Panc1 (cell line): ENCODE measurements at regions not wholly inside any gene's neighbourhood (a gene's known extent, or its start where the extent isn't known, plus 50 kb on each side); places are given as distances from the start of the nearest gene placed in this dataset.

Source experiments
- POLR2AphosphoS5 ChIP-seq: IDR thresholded peaks from 2 replicates; pipeline ENCODE4 v1.6.1; 2012; ENCODE audit warnings: mild to moderate bottlenecking, low read depth, low read length, moderate library complexity
- TCF7L2 ChIP-seq: IDR thresholded peaks from 2 replicates; pipeline ENCODE4 v1.6.1; 2011; ENCODE audit warnings: mild to moderate bottlenecking, low read depth, low read length, inconsistent platforms
- TF ChIP-seq, protein P1 (sequence below): fragments of 450-650 bp; IDR thresholded peaks from 2 replicates; pipeline ENCODE4 v1.5.1; 2017; ENCODE audit warnings: mild to moderate bottlenecking
- TF ChIP-seq, protein P2 (sequence below), 2 experiments: IDR thresholded peaks; 2 replicates each; pipeline ENCODE4 v1.6.1; 2011 to 2012; ENCODE audit warnings: low read depth in 2 of 2, control low read depth in 1 of 2, low read length in 1 of 2, mild to moderate bottlenecking in 1 of 2, moderate library complexity in 1 of 2; ENCODE audit not compliant: insufficient read depth in 1 of 2

DNA sequence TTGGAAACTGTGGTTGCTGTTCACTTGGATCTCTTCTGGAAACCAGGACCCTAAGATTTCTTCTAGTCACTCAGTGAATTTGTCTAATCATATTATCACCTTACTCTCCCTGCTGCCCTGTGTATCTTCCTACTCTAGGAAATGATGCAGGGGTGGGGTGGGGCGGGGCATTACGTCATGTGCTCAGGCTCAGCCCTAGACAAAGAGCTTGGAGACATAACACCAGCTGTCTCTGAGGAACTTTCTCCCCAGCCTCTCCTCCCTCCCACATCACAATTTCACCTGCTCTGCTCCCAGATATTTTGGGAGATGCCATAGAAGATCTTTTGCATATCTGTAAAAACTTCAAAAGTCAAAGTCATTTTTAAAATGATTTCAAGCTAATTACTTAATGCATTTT is 470.4 kb downstream of the ZSWIM6 start:
- TF ChIP-seq, protein P1, sequence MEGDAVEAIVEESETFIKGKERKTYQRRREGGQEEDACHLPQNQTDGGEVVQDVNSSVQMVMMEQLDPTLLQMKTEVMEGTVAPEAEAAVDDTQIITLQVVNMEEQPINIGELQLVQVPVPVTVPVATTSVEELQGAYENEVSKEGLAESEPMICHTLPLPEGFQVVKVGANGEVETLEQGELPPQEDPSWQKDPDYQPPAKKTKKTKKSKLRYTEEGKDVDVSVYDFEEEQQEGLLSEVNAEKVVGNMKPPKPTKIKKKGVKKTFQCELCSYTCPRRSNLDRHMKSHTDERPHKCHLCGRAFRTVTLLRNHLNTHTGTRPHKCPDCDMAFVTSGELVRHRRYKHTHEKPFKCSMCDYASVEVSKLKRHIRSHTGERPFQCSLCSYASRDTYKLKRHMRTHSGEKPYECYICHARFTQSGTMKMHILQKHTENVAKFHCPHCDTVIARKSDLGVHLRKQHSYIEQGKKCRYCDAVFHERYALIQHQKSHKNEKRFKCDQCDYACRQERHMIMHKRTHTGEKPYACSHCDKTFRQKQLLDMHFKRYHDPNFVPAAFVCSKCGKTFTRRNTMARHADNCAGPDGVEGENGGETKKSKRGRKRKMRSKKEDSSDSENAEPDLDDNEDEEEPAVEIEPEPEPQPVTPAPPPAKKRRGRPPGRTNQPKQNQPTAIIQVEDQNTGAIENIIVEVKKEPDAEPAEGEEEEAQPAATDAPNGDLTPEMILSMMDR = no peak
- TF ChIP-seq, protein P2, sequence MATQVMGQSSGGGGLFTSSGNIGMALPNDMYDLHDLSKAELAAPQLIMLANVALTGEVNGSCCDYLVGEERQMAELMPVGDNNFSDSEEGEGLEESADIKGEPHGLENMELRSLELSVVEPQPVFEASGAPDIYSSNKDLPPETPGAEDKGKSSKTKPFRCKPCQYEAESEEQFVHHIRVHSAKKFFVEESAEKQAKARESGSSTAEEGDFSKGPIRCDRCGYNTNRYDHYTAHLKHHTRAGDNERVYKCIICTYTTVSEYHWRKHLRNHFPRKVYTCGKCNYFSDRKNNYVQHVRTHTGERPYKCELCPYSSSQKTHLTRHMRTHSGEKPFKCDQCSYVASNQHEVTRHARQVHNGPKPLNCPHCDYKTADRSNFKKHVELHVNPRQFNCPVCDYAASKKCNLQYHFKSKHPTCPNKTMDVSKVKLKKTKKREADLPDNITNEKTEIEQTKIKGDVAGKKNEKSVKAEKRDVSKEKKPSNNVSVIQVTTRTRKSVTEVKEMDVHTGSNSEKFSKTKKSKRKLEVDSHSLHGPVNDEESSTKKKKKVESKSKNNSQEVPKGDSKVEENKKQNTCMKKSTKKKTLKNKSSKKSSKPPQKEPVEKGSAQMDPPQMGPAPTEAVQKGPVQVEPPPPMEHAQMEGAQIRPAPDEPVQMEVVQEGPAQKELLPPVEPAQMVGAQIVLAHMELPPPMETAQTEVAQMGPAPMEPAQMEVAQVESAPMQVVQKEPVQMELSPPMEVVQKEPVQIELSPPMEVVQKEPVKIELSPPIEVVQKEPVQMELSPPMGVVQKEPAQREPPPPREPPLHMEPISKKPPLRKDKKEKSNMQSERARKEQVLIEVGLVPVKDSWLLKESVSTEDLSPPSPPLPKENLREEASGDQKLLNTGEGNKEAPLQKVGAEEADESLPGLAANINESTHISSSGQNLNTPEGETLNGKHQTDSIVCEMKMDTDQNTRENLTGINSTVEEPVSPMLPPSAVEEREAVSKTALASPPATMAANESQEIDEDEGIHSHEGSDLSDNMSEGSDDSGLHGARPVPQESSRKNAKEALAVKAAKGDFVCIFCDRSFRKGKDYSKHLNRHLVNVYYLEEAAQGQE (IDR thresholded peaks at IDR 0.05; ENCODE audit: insufficient read depth in 1 of 2, low read depth in 2 of 2, low read length in 1 of 2) = no peak
- TF ChIP-seq POLR2AphosphoS5 = no peak
- no peak for TF ChIP-seq TCF7L2
